Dedifferentiated amniotic fluid mesenchymal stem cell (primary cell): ENCODE measurements at regions not wholly inside any gene's neighbourhood (a gene's known extent, or its start where the extent isn't known, plus 50 kb on each side); places are given as distances from the start of the nearest gene placed in this dataset.

Source experiments
- DNase-seq: peaks from one replicate; pipeline ENCODE4 v3.0.0-alpha.2; 2016; ENCODE audit errors: extremely low spot score

DNA sequence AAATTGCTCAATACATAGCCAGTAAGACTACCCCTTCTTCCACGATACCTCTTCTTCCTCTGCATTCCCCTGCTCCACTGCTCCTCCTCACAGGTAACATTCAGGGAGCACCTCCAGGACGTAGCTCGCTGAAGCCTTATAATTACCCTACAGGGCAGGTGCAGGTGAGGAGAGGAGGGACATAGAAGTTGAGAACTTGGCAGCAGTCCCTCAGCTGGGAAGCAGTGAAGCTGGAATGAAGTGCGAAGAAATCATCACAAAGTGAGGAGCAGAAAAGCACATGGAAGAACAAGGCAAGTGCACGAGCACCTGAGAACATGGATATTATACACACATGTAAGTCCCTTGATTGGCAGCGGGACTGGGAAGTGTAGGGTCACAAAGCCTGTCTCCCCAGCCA, 118.2 kb downstream of the HSD17B3 start:
- no peak for DNase-seq

DNA sequence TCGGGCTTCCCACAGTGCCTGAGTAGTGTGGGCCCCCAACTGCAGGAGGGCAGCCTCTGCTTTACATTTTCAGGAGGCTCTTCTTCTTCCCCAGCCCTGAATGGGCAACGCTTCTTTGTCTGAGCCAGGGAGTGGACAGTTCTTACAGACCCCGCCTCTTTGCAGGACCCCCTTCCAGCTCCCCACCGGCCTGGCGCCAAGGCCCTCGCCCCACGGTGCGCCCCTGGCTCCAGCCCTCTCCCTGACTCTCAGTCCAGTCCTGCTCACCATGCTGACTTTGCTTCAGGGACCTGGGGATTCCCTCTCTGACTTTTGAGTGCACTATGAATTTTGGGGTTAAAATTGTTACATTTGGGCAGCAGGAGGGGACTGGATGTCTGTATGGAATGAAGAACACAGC, 123.8 kb downstream of the HSD17B3 start:
- DNase-seq, result no peak

DNA sequence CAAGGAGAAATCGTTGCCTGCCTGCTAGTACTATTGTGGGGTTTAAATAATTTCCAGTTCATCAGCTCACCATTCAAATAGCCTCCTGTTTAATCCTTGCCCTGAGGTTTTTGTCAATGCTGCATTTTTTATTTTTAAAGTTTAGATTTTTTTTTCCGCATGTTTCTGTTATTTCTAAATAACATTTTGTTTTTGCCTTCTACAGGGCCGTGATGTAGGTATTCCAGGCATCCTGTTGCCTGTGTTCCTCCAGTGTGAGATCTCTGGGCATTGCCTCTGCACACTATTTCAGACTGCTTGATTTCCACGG, 124.3 kb downstream of the HSD17B3 start:
- DNase-seq, result no peak

DNA sequence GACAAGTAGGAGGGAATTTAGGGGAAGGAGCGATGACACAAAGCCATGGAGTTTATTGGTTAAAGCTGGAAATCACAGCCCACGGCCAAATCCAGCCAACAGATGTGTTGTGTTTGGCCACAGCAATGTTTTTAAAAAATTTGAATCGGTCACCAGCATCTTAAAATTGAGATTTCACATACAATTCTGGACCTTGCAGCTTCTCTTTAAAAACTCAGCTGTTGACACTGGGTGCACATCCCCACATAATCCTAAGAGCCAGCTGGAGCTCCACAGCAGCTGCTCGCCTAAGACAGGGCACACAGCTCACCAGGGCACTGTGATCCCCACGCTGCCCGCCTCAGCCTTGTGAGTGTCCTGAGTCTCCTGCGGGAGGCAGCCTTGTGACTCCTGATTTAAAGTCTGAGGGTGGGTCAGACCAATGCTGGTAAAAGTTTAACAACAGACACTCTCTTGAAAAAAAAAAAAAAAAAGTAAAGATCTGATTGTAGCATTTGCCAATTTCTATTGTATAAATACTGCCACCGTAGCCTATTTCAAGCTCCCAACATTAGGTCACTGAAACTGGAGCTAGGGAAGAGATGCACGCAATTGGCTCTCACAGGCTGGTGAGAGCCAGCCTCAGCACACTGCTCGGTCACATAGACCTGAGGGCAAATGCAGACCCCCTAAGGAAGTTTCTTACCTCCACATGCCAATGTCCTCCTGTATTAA, 124.8 kb downstream of the HSD17B3 start:
- DNase-seq, result no peak

DNA sequence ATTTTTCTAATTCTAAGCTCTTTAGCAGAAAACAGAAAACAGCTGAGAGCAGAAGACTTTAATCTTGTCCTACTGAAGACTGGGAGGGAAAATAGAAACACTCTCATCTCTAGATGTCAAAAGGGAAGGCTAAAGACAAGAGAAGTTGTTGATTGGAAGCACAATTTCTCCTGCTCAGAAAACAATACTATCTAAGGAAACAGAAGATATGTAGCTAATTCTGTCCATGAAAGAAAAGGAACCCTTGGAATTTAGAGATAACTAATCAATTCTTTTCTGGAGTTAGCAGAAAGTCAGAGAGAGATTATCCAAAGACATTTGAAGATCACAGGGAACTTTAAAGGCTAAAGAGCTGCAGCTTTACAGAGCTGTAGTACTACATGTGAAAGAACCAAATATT, 126.2 kb downstream of the HSD17B3 start:
- no peak for DNase-seq

DNA sequence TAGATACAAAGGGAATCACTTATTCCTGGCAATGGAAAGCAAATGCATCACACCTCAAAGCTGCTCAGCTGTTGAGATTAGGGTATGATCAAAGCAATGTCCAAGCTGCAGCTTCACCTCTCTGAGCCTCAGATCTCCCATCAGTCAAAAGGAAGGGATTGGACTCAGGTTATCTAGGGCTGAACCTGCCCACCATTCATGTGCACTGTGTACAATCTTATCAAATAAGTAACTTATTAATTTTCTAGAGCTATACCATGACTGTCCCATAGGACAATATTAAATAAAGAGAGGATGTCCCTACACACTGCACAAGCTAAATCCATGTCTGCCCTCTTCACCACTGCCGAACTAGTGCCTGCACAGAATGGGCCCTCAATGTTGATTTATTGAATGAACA, 127.0 kb downstream of the HSD17B3 start:
- no peak for DNase-seq

DNA sequence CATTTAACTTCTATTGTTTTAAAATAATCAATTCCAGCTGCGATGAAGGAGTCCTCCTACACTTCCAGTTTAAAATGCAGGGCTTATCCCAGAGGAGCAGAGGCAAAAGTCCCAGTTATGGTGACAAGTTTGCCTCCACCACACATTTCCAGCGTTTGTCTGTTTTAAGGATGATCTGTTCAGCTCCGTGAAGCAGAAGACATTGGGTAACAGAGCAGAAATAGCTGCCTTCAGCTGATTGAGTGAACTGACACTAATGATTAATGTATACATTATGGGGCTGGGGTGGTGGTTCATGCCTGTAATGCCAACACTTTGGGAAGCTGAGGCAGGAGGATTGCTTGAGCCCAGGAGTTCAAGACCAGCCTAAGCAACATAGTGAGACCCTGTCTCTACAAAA, 127.6 kb downstream of the HSD17B3 start:
- DNase-seq, result no peak

DNA sequence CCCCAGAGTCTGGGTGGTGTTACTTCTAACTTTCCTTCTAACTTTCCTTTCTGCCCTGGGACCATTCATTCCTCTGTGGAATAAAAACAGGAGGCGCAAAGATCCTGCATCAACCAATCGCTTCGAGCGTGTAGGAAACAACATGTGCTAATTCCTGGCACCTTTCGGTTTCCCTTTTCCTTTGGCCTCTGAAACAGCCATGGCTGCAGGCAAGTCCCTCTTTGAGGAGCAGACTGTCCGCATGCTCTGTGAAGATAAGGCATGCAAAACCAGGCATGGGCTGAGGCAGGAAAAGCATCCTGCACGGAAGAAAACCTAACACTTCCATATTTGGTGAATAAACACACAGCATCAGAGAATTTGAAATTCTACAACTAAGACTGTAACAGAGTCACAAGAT, 128.3 kb downstream of the HSD17B3 start:
- DNase-seq, result no peak

DNA sequence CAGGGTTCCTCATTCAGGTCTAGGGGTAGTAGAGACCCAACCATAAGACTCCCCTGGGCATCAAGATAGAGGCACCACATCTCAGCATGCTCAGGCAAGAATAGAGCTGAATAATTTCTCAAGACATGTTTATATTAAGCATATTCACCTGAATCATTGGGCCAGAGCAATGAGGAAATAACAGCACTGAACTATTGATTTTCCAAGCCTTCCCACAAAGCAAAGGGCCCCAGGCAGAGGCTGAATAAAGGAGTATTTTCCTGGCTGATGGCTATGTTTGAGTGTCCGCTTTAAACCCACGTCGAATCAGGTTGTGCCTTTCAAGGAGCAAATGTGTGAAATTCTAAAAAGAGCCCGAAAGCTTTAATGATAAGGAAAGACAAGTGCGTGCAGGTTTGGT, 129.2 kb downstream of the HSD17B3 start:
- DNase-seq, result no peak

DNA sequence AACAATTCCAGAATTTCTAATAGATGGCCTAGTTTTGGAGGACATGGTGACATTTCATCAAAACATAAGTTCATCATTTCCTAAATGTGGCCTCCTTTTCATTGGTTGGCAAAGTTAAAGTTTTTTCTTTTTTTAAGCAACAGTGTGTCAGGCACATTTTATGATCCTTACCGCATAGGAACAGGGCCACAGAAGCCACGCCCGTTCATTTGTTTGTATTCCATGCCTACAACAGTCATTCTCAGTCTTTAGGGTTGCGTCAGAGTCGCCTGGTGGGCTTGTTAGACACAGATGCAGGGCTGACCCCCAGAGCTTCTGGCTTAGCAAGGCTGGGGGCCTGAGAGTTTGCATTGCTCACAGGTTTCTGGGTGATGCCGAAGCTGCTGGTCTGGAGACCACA, 130.2 kb downstream of the HSD17B3 start:
- DNase-seq, result no peak

DNA sequence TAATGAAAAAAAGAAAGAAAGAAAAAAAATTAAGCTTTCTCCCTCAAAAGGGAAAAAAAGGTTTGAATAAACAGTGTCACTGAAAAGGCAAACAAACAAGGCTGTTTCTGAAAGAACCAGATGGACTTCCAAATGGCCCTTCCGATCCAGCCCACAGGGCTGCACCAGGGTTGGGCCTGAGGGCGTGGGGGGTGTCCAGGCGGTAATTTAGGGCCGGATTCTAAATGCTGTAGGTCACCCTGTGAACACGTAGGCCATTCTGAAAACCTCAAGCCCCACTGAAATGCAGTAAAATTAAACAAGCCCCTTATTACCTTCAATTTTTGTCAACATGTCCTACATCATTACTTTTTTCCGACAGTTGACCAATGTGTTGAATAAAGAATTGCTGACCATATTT, 132.1 kb downstream of the HSD17B3 start:
- no peak for DNase-seq

DNA sequence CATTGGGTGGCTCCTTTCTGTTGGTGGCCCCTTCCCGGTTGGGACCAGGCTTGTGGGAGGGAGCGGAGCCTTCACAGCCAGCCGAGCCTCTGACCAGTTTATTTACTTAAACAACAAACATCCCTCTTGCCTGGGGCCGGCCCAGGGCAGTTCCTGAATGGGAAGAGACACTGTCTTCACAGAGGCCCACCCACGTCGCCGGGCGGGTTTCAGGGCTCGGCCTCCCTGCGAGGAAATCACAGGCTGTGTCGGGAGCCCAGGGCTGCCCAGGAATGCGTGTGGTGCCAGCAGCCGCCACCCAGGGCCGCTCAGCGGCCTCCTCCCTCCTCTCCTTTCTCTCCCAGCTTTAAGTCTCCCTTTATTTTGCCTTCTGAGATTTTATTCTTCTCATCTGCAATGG, 132.5 kb downstream of the HSD17B3 start:
- DNase-seq, result peak; percentile 15

DNA sequence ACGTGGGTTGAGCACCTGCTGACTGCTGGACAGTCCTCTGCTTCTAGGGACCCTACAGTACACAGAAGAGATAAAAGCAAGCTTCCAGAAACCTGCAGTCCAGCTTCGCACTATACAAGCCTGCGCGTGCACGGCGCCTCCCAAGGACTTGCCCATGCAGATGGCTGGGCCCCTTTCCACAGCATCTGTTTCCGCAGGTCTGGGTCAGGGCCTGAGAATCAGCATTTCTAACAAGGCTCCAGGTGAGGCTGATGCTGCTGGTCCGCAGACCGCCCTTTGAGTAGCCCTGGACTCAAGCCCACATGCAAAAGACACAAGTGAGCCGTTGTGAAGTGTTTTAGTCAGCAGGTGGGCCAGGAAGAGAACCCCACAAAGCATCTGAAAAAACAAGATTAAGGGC, 133.1 kb downstream of the HSD17B3 start:
- no peak for DNase-seq

DNA sequence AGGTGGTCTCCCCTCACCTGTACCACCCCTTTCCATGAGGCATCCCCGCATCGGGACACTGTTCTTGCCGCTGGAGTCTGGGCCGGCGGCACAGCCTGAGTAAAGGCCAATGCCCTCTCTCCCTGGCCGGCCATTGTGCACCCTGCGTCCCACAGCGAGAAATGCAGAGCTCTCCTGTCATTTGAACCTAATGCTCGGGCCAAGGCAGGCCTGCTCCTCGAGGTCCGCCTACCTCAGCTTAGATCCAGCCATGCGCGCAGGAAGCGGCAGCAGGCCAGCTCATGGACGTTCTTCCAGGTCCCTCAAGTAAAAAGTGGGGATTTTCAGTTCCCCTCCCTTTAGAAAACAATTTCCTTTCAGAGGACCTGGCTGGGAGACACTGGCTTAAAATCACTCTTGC, 135.0 kb downstream of the HSD17B3 start:
- DNase-seq, result no peak

DNA sequence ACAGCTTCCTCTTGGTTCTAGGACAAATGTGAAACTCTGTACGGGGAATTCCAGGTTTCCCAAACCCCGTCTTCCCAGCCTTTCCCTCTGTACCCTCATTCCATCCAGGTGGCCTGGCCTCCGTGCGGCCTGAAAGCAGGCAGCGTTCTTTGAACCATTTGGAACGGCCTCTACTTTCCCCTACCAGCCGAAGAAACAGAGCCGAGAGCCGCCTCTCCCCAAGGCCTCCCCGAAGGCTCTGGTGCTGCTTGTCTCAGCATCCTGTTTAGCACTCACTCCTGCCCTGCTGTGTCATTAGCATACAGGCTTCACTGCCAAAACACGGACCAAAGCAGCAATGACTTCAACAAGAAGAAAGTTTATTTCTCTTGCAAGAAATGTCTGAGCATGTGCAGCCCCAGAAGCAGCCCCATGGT, 137.7 kb downstream of the HSD17B3 start:
- no peak for DNase-seq

DNA sequence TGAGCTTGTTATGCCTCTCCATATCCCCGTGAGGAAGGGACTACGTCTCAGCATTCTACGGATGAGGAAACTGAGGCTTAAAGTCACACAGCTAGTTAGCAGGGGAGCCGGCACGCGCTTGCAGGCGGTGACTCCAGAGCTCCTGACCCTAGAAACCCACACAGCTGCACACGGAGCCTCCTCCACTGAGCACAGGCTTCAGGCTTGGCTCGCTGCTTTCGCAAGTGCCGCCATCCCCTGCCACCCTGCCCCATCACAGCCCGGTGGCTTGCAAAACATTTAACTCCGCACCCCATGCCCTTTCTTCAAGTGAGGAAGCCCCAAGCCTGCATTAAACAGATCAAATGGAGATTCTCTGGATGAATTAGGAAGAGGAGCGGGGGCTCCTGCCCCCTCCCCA, 138.3 kb downstream of the HSD17B3 start:
- DNase-seq, result no peak

DNA sequence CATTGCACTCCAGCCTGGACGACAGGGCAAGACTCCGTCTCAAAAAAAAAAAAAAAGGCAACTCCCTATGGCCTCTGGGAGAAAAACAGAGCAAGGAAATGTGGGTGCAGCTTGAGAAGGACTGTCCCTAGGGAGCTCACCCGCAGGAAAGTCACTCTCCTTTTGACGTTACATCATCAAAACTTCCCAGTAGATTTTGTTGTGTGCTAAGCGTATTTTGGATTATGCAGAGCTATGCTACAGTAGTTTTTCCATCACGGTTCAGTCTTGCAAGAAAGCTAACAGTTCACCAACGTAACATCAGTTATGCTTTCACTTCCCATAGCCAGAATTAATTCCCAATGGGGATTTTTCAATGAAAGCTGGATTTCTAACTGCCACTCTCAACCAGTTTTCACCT, 138.8 kb downstream of the HSD17B3 start:
- no peak for DNase-seq

DNA sequence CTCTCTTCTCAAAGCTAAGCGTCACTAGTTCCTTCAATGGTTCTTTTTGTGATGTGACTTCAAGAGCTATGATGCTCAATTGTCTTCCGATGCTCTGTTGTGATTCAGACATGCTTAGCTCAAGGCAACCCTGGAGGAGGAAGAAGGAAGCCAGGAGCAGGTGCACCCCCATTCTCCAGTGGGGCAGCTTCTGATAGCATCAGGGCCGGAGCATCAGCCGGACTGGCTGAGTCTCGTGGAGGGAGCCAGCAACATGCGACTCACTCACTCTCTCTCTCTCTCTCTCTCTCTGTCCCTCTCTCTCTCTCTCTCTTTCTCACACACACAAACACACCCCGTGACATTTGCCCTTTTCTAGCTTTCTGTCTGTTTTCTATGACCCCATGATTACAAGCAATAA, 140.2 kb downstream of the HSD17B3 start:
- no peak for DNase-seq

DNA sequence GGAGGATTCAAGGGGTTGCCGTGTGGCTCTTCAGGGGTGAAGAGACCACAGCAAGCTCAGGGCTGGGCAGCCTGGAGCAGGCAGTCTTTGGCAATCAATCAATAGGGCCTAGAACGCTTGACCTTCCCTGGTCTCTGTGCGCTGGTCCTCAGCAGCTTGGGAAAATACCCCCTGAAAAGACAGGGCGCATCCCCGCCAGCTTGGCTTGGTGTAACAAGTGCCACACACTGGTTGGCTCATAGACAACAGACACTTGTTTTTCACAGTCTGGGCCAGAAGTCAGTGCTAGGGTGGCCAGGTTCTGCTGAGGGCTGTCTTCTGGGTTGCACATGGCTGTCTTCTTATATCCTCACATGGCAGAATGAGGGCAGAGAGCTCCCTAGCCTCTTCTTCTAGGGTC, 141.1 kb downstream of the HSD17B3 start:
- DNase-seq, result no peak

DNA sequence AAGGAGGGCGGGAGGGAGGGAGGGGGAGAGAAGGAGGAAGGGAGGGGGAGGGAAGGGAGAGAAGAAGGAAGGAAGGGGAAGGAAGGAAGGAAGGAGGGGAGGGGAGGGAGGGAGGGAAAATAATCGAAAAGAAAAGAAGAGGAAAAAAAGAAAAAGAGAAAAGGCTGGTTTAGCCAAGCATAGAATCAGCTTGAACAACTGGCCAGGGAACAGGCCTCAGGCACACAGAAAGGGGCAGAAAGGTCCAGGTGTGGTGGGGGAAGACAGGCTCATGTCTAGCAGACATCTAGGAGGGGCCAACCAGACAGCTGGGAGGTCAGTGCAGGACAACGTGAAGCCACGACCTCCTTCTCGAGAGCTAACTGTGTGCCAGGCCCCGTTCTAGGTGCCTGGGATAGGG, 141.8 kb downstream of the HSD17B3 start:
- DNase-seq, result no peak

DNA sequence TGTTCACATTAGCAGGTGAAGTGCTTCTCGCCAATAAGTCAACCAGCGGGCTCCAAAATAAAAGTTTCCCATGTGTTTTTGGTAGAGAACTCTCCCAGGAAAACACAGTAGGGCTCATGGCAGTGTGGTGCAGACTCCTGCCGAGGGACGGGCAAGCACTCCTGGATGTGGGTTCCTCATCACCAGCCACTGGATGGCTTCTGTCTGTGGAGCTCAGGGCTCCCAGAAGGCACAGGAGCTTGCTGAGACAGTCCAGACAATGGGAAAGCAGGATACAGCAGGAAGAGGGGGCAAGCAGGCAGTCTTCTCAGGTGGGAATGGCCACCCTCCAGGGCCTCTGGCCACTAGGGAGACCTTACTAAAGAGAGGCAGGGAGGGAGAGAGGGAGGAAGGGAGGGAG, 142.4 kb downstream of the HSD17B3 start:
- no peak for DNase-seq

DNA sequence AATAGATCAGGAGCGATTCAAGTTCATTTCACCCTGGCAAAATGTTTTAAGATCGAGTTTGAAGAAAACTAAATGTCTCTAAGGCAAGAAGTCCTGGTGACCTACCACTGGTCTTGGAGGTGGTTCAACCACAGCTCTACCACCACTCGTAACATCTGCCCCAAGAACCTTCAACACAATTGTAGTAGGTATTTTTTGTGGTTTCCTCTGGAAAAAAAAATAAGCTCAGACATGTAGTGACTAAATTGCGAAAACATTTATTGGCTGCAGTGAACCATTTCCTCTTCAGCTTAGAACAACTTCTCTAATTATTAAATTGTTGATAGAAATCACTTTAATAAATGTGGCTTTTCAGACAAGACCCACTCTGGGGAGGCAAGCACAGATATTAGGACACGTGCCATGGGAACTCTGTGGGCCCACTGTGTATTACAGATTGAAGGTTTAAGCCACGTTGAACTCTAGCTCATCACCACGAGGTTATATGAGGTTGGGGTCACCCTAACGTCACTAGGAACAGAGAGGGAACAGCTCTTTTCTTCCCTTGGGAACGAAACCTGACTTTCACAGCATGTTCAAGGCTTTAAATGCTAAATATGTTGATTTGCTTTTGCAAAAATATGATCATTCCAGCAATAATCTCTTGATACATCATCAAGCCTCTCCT, 142.9 kb downstream of the HSD17B3 start:
- DNase-seq, result no peak

DNA sequence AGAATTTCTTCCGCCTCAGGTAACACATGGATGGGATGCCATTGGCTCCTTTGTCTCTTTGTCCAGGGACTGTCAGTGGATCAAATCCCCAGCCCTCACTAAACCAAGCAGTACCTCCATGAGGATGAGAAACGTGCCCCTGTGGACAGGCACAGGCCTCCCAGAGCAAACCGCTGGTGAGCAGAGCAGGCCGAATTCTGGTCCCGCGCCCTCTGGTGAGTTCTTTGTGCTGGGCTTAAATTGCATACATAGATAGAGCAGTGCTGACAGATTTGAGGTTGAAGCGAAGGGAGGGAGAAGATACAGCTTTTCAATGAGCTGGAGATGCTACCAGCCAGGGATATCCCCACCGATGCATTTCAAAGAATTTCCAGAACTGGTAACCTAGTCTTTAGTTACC, 143.8 kb downstream of the HSD17B3 start:
- DNase-seq, result no peak

DNA sequence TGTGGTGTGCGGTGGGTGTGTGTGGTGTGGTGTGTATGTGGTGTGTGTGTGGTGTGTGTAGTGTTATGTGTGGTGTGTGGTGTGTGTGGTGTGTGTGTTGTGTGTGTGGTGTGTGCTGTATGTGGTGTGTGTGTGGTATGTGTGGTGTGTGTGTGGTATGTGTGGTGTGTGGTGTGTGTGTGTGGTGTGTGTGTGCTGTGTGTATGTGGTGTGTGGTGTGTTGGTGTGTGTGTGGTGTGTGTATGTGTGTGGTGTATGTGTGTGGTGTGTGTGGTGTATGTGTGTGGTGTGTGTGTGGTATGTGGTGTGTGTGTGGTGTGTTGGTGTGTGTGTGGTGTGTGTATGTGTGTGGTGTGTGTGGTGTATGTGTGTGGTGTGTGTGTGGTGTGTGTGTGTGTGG, 144.3 kb downstream of the HSD17B3 start:
- DNase-seq, result no peak
